ENCODE measurements at regions not wholly inside any gene's neighbourhood (a gene's known extent, or its start where the extent isn't known, plus 50 kb on each side); places are given as distances from the start of the nearest gene placed in this dataset.

- peaks cover 0 to 18% of the 10 kb centered on the region in 2 donors for H3K4me1 Mint-ChIP-seq
- no peaks in the 10 kb centered on the region for H3K27me3 Mint-ChIP-seq (ENCODE audit: low read depth in 2 of 2)
- DNase-seq = no peak
Observed at GRCh38 chr10:44674536-44675386, 236.4 kb upstream of the TMEM72 start.

GRCh38 chr10:44675387-44675874 is 235.7 kb upstream of the TMEM72 start:
- 88% methylated on average over 2 of the region's 2 CpGs for WGBS (ENCODE audit: insufficient coverage)
- no peaks in the 10 kb centered on the region for H3K4me1 ChIP-seq (ENCODE audit: control insufficient read depth, insufficient read depth, low read length)
- Mint-ChIP-seq H3K4me1 (peaks cover 0 to 18% of the 10 kb centered on the region in 2 donors), H3K36me3 (no peaks in the 10 kb centered on the region), H3K27ac (peak overlapping the region in 1 of 2 donors; percentile 75), H3K9me3 (peaks cover 0 to 2% of the 10 kb centered on the region in 2 donors), H3K4me3 (no peak overlapping the region), H3K27me3 (ENCODE audit: low read depth in 2 of 2) (no peaks in the 10 kb centered on the region)
- ATAC-seq = no peak
- TF ChIP-seq, protein P1, sequence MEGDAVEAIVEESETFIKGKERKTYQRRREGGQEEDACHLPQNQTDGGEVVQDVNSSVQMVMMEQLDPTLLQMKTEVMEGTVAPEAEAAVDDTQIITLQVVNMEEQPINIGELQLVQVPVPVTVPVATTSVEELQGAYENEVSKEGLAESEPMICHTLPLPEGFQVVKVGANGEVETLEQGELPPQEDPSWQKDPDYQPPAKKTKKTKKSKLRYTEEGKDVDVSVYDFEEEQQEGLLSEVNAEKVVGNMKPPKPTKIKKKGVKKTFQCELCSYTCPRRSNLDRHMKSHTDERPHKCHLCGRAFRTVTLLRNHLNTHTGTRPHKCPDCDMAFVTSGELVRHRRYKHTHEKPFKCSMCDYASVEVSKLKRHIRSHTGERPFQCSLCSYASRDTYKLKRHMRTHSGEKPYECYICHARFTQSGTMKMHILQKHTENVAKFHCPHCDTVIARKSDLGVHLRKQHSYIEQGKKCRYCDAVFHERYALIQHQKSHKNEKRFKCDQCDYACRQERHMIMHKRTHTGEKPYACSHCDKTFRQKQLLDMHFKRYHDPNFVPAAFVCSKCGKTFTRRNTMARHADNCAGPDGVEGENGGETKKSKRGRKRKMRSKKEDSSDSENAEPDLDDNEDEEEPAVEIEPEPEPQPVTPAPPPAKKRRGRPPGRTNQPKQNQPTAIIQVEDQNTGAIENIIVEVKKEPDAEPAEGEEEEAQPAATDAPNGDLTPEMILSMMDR (IDR thresholded peaks at IDR 0.05) = no peak
- no peak for DNase-seq
- H3K9me3 ChIP-seq (ENCODE audit: control insufficient read depth, insufficient read depth, low read length) = no peaks in the 10 kb centered on the region
- H3K27me3 ChIP-seq (ENCODE audit: control insufficient read depth, insufficient read depth, low read length) = no peaks in the 10 kb centered on the region
- no peak overlapping the region for H3K27ac ChIP-seq (ENCODE audit: low read length)
- no peak overlapping the region for H3K4me3 ChIP-seq (ENCODE audit: low read length)
- intact Hi-C loops (cut with micrococcal nuclease) = no loop called here
- no peaks in the 10 kb centered on the region for H3K36me3 ChIP-seq (ENCODE audit: control insufficient read depth, insufficient read depth, low read length)

More at GRCh38 chr10:44674536-44675386, 236.4 kb upstream of the TMEM72 start:
- TF ChIP-seq, protein P1 (IDR thresholded peaks at IDR 0.05) = no peak
- Mint-ChIP-seq H3K9me3 (peaks cover 0 to 2% of the 10 kb centered on the region in 2 donors), H3K27ac (no peak overlapping the region), H3K4me3 (no peak overlapping the region), H3K36me3 (no peaks in the 10 kb centered on the region)
- Histone ChIP-seq H3K36me3 (ENCODE audit: control insufficient read depth, insufficient read depth, low read length) (no peaks in the 10 kb centered on the region), H3K4me3 (ENCODE audit: low read length) (no peak overlapping the region), H3K9me3 (ENCODE audit: control insufficient read depth, insufficient read depth, low read length) (no peaks in the 10 kb centered on the region), H3K27ac (ENCODE audit: low read length) (no peak overlapping the region), H3K4me1 (ENCODE audit: control insufficient read depth, insufficient read depth, low read length) (no peaks in the 10 kb centered on the region), H3K27me3 (ENCODE audit: control insufficient read depth, insufficient read depth, low read length) (no peaks in the 10 kb centered on the region)
- ATAC-seq = no peak
- WGBS (ENCODE audit: insufficient coverage) = 87% methylated on average over 4 of the region's 6 CpGs
- intact Hi-C loops (cut with micrococcal nuclease) = no loop called here

DNA sequence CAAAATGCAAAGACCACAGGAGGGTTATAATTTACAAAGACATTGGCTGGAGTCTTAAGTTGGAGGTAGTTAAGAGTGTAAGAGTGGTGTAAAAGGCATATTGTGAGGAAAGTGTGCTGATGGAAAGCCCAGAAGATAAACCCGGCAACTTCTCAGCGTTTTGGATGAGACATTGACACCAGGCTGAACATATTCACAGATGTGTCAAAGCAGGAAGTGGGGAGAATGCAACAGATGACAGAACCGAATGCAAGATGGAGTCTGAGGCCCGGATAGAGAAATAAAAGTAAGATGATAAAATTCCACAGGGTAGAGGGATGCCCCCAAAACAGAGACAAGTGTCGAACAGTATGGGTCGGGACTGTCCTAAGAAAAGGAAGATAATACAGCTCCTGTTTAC is 230.4 kb upstream of the TMEM72 start:
- H3K27me3 Mint-ChIP-seq (ENCODE audit: low read depth in 2 of 2) = no peaks in the 10 kb centered on the region
- peak overlapping the region; percentile 32 for H3K4me3 Mint-ChIP-seq
- Histone ChIP-seq H3K27me3 (ENCODE audit: control insufficient read depth, insufficient read depth, low read length) (no peaks in the 10 kb centered on the region), H3K27ac (ENCODE audit: low read length) (peak overlapping the region; percentile 16), H3K4me1 (ENCODE audit: control insufficient read depth, insufficient read depth, low read length) (no peaks in the 10 kb centered on the region), H3K36me3 (ENCODE audit: control insufficient read depth, insufficient read depth, low read length) (no peaks in the 10 kb centered on the region), H3K9me3 (ENCODE audit: control insufficient read depth, insufficient read depth, low read length) (no peaks in the 10 kb centered on the region), H3K4me3 (ENCODE audit: low read length) (no peak overlapping the region)
- WGBS (ENCODE audit: insufficient coverage) = 78% methylated on average over 6 of the region's 6 CpGs
- peak overlapping the region in 1 of 2 donors; percentile 58 for H3K27ac Mint-ChIP-seq
- no peaks in the 10 kb centered on the region for H3K36me3 Mint-ChIP-seq
- peaks cover 0 to 3% of the 10 kb centered on the region in 2 donors for H3K9me3 Mint-ChIP-seq
- TF ChIP-seq, protein P1 (IDR thresholded peaks at IDR 0.05) = no peak
- peaks cover 0 to 31% of the 10 kb centered on the region in 2 donors for H3K4me1 Mint-ChIP-seq
- ATAC-seq (peak in 1 of 3 donors; percentile 79), DNase-seq (no peak)
- intact Hi-C loops (cut with micrococcal nuclease) = no loop called here

All from natural killer cell (primary cell).